ENCODE measurements at regions not wholly inside any gene's neighbourhood (a gene's known extent, or its start where the extent isn't known, plus 50 kb on each side); places are given as distances from the start of the nearest gene placed in this dataset.

DNA sequence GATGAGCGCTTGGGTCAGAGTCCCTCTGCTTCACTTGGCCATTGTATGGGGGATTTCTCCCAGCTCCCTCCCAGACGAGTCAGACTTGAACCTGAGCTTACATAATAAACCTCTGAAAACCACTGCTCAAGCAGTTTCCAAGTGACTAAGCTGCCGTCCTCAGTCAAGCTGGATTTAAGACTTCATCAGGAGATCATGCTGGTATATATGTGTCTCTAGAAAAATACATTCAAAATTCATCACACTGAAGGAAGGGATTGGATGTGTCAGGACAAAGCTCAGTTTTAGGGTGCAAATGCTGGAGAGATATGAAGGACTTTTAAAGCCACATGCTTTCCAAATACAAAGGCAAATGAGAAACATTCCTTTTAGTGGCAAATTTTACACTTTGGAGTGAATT is 114.3 kb downstream of the QDPR start:
- TF ChIP-seq, protein P1, sequence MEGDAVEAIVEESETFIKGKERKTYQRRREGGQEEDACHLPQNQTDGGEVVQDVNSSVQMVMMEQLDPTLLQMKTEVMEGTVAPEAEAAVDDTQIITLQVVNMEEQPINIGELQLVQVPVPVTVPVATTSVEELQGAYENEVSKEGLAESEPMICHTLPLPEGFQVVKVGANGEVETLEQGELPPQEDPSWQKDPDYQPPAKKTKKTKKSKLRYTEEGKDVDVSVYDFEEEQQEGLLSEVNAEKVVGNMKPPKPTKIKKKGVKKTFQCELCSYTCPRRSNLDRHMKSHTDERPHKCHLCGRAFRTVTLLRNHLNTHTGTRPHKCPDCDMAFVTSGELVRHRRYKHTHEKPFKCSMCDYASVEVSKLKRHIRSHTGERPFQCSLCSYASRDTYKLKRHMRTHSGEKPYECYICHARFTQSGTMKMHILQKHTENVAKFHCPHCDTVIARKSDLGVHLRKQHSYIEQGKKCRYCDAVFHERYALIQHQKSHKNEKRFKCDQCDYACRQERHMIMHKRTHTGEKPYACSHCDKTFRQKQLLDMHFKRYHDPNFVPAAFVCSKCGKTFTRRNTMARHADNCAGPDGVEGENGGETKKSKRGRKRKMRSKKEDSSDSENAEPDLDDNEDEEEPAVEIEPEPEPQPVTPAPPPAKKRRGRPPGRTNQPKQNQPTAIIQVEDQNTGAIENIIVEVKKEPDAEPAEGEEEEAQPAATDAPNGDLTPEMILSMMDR (conservative IDR thresholded peaks at IDR 0.05; ENCODE audit: low read length), result no peak
- TF ChIP-seq EZH2phosphoT487 (IDR thresholded peaks at IDR 0.05; ENCODE audit: borderline replicate concordance), result no peak

Data from Loucy (cell line).